ENCODE measurements at regions not wholly inside any gene's neighbourhood (a gene's known extent, or its start where the extent isn't known, plus 50 kb on each side); places are given as distances from the start of the nearest gene placed in this dataset.
"Not testable (repeated sequence)": the region's sequence is repeated elsewhere in the genome, so short reads cannot be mapped to it uniquely, and the experiment has no call there.

DNA sequence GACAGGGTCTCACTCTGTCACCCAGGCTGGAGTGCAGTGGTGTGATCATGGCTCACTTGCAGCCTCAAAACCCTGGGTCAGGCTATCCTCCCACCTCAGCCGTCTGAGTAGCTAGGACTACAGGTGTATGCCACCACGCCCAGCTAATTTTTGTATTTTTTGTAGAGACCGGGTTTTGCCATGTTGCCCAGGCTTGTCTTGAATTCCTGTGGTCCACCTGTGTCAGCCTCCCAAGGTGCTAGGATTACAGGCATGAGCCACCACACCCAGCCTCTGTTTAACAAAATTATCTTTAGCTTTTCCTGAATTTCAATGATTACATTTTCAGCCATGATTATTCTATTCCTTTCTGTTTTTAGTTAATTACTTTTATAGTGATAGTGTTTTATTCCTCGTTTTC is 255.1 kb upstream of the MGAT5 start:
- ATAC-seq; DNase-seq (ENCODE audit: low spot score in 2 of 2); H3K9me3 Mint-ChIP-seq; H3K27ac Mint-ChIP-seq; H3K36me3 Mint-ChIP-seq: not testable (repeated sequence)

DNA sequence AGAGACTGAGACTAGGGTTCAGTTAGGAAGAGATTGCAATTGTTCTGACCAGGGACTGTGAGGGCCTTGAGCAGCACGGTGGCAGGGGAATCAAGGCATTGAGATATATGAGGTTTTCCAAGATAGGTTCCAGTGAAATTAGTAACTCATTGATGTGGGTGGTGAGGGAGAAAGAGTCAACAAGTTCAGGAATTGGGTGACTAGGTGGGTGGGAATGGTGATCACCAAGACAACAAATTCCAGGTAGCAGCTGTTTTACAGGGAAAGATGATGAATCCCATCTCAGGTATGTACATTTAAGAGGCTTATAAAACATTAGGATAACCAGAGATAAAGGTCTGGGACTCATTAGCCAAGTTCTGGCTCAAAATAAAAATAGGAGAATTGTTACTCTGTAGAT is 251.5 kb upstream of the MGAT5 start:
- Mint-ChIP-seq H3K9me3 (no peaks in the 10 kb centered on the region), H3K27ac (no peak overlapping the region), H3K36me3 (no peaks in the 10 kb centered on the region)
- ATAC-seq (no peak), DNase-seq (ENCODE audit: low spot score in 2 of 2) (no peak)

GRCh38 chr2:134002921-134003320 is 251.0 kb upstream of the MGAT5 start:
- no peak for DNase-seq (ENCODE audit: low spot score in 2 of 2)
- no peaks in the 10 kb centered on the region for H3K9me3 Mint-ChIP-seq
- H3K27ac Mint-ChIP-seq, result no peak overlapping the region
- H3K36me3 Mint-ChIP-seq, result no peaks in the 10 kb centered on the region
- no peak for ATAC-seq

GRCh38 chr2:134004467-134004866 is 249.4 kb upstream of the MGAT5 start:
- no peak overlapping the region for H3K27ac Mint-ChIP-seq
- no peak for DNase-seq (ENCODE audit: low spot score in 2 of 2)
- ATAC-seq, result no peak
- no peaks in the 10 kb centered on the region for H3K9me3 Mint-ChIP-seq
- no peaks in the 10 kb centered on the region for H3K36me3 Mint-ChIP-seq

GRCh38 chr2:134008837-134009236 is 245.0 kb upstream of the MGAT5 start:
- no peaks in the 10 kb centered on the region for H3K36me3 Mint-ChIP-seq
- H3K9me3 Mint-ChIP-seq, result no peaks in the 10 kb centered on the region
- ATAC-seq, result no peak

GRCh38 chr2:134009440-134009839 is 244.4 kb upstream of the MGAT5 start:
- no peaks in the 10 kb centered on the region for H3K36me3 Mint-ChIP-seq
- no peak overlapping the region for H3K27ac Mint-ChIP-seq
- no peak for ATAC-seq
- no peak for DNase-seq (ENCODE audit: low spot score in 2 of 2)
- H3K9me3 Mint-ChIP-seq, result no peaks in the 10 kb centered on the region

More at GRCh38 chr2:134008837-134009236, 245.0 kb upstream of the MGAT5 start:
- DNase-seq (ENCODE audit: low spot score in 2 of 2), result no peak
- H3K27ac Mint-ChIP-seq, result no peak overlapping the region

DNA sequence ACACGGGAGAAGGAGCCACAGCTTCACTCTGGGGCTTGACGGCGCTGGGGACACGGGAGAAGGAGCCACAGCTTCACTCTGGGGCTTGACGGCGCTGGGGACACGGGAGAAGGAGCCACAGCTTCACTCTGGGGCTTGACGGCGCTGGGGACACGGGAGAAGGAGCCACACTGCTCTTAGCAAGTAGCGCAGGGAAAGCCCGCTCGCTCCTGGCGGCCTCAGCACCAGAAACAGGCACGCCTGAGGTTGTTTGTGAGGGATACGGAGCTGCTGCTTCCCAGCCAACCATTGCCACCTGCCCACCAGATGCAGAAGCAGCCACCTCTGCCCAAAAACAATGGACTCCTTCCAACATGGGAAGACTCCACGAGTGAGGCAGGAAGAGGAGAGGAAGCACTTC is 244.0 kb upstream of the MGAT5 start:
- ATAC-seq; DNase-seq (ENCODE audit: low spot score in 2 of 2); H3K36me3 Mint-ChIP-seq; H3K9me3 Mint-ChIP-seq; H3K27ac Mint-ChIP-seq: not testable (repeated sequence)

- H3K36me3 Mint-ChIP-seq, result no peaks in the 10 kb centered on the region
- no peak overlapping the region for H3K27ac Mint-ChIP-seq
- DNase-seq (ENCODE audit: low spot score in 2 of 2), result no peak
- H3K9me3 Mint-ChIP-seq, result no peaks in the 10 kb centered on the region
- no peak for ATAC-seq
Observed at GRCh38 chr2:134011936-134012586, 241.8 kb upstream of the MGAT5 start.

DNA sequence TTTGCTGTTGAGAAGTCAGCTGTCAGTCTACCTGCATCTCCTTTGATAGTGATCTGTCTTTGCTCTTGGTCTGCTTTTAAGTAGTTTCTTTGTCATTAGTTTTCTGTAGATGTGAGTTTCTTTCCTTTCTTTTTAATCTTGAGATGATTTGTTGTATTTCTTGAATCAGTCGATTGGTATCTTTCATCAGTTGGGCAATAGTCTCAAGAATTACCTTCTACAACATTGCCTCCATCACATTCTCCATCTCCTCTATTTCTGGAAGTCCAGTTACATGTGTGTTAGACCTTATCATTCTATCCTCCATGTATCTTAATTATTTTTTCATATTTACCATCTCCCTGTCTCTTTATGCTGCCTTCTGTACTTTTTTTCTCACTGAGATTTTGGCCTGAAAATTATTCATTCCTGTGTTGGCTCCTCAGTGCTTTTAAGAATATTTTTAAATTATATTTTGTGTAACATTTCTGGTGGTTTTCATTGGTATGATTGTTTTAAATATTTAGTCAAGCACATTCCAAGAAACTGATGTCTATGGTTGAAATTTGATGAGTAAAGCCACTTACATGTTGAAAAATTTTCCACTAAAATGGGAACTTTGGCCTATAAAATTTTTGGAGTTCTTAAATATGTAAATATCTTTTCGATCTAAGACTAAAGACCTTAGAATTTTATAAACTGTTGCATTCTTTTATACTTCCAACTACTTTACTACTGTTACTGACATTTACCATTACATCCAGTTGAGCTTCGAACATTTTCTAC is 239.5 kb upstream of the MGAT5 start:
- no peaks in the 10 kb centered on the region for H3K9me3 Mint-ChIP-seq
- ATAC-seq (no peak), DNase-seq (ENCODE audit: low spot score in 2 of 2) (no peak)
- H3K36me3 Mint-ChIP-seq, result no peaks in the 10 kb centered on the region
- no peak overlapping the region for H3K27ac Mint-ChIP-seq

DNA sequence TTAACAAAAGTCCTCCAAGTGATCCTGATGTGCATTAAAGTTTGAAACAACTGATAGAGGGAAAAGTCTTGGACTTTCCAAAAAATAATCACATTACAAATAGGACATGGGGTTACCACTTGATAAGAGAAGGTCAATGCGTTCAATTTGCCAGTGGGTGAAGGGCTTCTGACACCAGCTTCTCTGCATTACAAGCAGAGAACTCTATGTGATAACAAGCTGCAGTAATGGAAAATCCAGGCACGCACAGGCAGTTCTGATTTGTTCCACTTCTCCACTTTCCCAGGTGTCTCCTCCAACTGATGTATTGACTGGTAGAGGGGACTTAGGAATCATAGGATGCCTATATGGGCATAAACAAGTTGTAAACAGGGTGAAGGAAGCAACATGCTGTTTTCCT is 234.0 kb upstream of the MGAT5 start:
- DNase-seq (ENCODE audit: low spot score in 2 of 2), result no peak
- Mint-ChIP-seq H3K27ac (no peak overlapping the region), H3K36me3 (no peaks in the 10 kb centered on the region), H3K9me3 (no peaks in the 10 kb centered on the region)
- no peak for ATAC-seq

GRCh38 chr2:134020608-134021007 is 233.3 kb upstream of the MGAT5 start:
- ATAC-seq (no peak), DNase-seq (ENCODE audit: low spot score in 2 of 2) (no peak)
- H3K9me3 Mint-ChIP-seq, result no peaks in the 10 kb centered on the region

GRCh38 chr2:134021830-134022524 is 231.9 kb upstream of the MGAT5 start:
- H3K27ac Mint-ChIP-seq, result no peak overlapping the region
- DNase-seq (ENCODE audit: low spot score in 2 of 2) (no peak), ATAC-seq (peak; percentile 37 to 87)
- H3K36me3 Mint-ChIP-seq, result no peaks in the 10 kb centered on the region
- H3K9me3 Mint-ChIP-seq, result no peaks in the 10 kb centered on the region

More at GRCh38 chr2:134020608-134021007, 233.3 kb upstream of the MGAT5 start:
- no peaks in the 10 kb centered on the region for H3K36me3 Mint-ChIP-seq
- H3K27ac Mint-ChIP-seq, result no peak overlapping the region

DNA sequence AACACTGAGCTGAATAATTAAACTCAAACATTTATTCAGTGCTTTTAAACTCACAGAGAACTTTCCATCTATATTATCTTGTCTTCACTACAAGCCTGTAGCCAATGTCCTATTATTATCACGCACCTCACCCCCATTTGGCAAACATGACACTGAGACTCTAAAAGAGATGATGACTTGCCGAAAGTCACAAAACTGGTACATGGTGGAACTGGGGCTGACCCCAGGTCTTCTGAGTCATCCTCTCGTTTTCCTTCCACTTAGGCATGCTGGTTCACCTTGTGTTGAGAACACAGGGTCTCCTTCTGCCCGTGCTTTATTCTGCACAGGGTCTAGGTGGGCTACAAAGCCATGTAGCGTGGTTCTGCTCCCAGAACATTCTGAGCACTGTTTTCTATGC is 230.0 kb upstream of the MGAT5 start:
- ATAC-seq (no peak), DNase-seq (ENCODE audit: low spot score in 2 of 2) (no peak)
- Mint-ChIP-seq H3K9me3 (no peaks in the 10 kb centered on the region), H3K27ac (no peak overlapping the region), H3K36me3 (no peaks in the 10 kb centered on the region)

- Mint-ChIP-seq H3K9me3 (no peaks in the 10 kb centered on the region), H3K27ac (no peak overlapping the region)
- ATAC-seq, result no peak
Observed at GRCh38 chr2:134027980-134028379, 225.9 kb upstream of the MGAT5 start.

DNA sequence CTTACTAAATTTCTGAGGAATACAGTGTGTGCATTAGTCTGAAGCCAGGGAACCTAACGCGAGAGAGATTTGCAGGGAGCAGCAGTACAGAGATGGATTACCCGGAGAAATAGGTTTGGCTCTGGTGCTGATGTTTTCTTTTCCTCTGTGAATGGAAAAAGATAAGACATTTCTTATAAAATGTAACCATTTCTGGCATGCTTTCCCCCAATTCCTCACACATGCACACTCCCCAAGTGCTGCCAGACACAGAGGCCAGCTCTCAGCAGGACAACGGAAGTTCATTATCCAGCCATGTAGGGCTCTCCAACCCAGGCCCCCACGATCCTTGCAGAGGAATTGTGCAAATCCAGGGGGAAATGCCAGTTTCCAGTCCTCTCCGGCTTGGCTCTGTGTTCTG is 224.5 kb upstream of the MGAT5 start:
- Mint-ChIP-seq H3K27ac (no peak overlapping the region), H3K36me3 (no peaks in the 10 kb centered on the region), H3K9me3 (no peaks in the 10 kb centered on the region)
- DNase-seq (ENCODE audit: low spot score in 2 of 2) (no peak), ATAC-seq (no peak)

More at GRCh38 chr2:134027980-134028379, 225.9 kb upstream of the MGAT5 start:
- H3K36me3 Mint-ChIP-seq, result no peaks in the 10 kb centered on the region
- no peak for DNase-seq (ENCODE audit: low spot score in 2 of 2)

DNA sequence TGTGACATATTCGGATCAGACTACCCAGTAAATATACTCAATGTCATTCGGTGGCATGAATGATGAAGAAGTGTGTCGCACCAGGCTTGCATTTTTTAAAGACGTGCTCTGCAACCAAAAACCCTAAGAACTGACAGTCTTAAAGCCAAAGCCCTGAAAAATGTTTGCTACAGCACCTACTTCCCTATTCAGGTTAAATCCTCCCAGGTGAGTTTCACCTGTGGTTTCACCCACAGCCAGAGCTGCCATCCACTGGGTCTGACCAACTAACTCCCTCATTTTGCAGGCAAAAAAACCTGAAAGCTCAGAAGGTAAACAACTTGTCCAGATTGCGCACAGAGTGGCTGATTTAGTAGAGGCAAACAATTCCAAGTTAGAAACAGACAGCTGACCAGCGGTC is 222.3 kb upstream of the MGAT5 start:
- no peak for DNase-seq (ENCODE audit: low spot score in 2 of 2)
- no peaks in the 10 kb centered on the region for H3K36me3 Mint-ChIP-seq
- H3K27ac Mint-ChIP-seq, result no peak overlapping the region
- H3K9me3 Mint-ChIP-seq, result no peaks in the 10 kb centered on the region
- no peak for ATAC-seq

GRCh38 chr2:134035605-134036370 is 218.1 kb upstream of the MGAT5 start:
- H3K9me3 Mint-ChIP-seq, result peaks cover 0 to 7% of the 10 kb centered on the region in 2 donors
- H3K36me3 Mint-ChIP-seq, result peaks cover 0 to 8% of the 10 kb centered on the region in 2 donors
- DNase-seq (ENCODE audit: low spot score in 2 of 2) (no peak), ATAC-seq (no peak)
- H3K27ac Mint-ChIP-seq, result no peak overlapping the region

All from activated naive CD4-positive, alpha-beta T cell treated with anti-CD3 and anti-CD28 coated beads, Interleukin-2, amount 50 U/mL, for 72 hours (primary cell).